PC-9 (cell line): ENCODE measurements at regions not wholly inside any gene's neighbourhood (a gene's known extent, or its start where the extent isn't known, plus 50 kb on each side); places are given as distances from the start of the nearest gene placed in this dataset.
"Not testable (repeated sequence)": the region's sequence is repeated elsewhere in the genome, so short reads cannot be mapped to it uniquely, and the experiment has no call there.

Experiments used
- BruUV-seq: library from RNA; stranded (reverse); fragments of 400-500 nt; replicated peaks from 2 replicates; lab custom pipeline; 2021; lab: Mats Ljungman, UMichigan
- CTCF ChIA-PET: fragments of 300-600 bp; sonication (Branson Sonifier 250); formaldehyde crosslinking; loops from one replicate; lab custom pipeline; 2022; ENCODE audit warnings: antibody characterized with exemption; lab: Charles Lee
- POLR2A ChIA-PET: fragments of 300-600 bp; sonication (Branson Sonifier 250); formaldehyde crosslinking; loops from one replicate; lab custom pipeline; 2022; ENCODE audit warnings: antibody characterized with exemption; ENCODE audit not compliant: unreplicated experiment; lab: Charles Lee
- DNase-seq, 2 experiments: peaks; one replicate each; pipeline versions ENCODE4 v3.0.0 to v3.0.0-alpha.2; 2015 to 2022; ENCODE audit warnings: mixed read lengths in 1 of 2
- H2AFZ ChIP-seq: fragments of 200-600 bp; sonication (generic); 2 replicates; pipeline ENCODE4 v1.8.1; 2017; ENCODE audit warnings: antibody characterized with exemption
- H3F3A ChIP-seq: fragments of 200-600 bp; sonication (generic); 2 replicates; pipeline ENCODE4 v1.8.1; 2017; ENCODE audit warnings: antibody characterized with exemption, mild to moderate bottlenecking, low read depth; ENCODE audit not compliant: insufficient read depth
- H3K27ac ChIP-seq: fragments of 200-600 bp; sonication (generic); 2 replicates; pipeline ENCODE4 v1.6.1; 2016; ENCODE audit warnings: mixed run types
- H3K27me3 ChIP-seq: fragments of 200-600 bp; sonication (generic); 2 replicates; pipeline ENCODE4 v1.6.1; 2016; ENCODE audit warnings: low read depth, mixed run types; ENCODE audit not compliant: insufficient read depth
- H3K36me3 ChIP-seq: fragments of 200-600 bp; sonication (generic); 2 replicates; pipeline ENCODE4 v1.6.1; 2016; ENCODE audit warnings: low read depth, mixed run types
- H3K4me1 ChIP-seq: fragments of 200-600 bp; sonication (generic); replicated peaks from 2 replicates; pipeline ENCODE4 v1.6.1; 2016; ENCODE audit warnings: mixed run types; ENCODE audit not compliant: insufficient read depth
- H3K4me2 ChIP-seq: fragments of 200-600 bp; sonication (generic); 2 replicates; pipeline ENCODE4 v1.6.1; 2017; ENCODE audit warnings: mixed run types
- H3K4me3 ChIP-seq: fragments of 200-600 bp; sonication (generic); 2 replicates; pipeline ENCODE4 v1.6.1; 2016; ENCODE audit warnings: mixed run types
- H3K79me2 ChIP-seq: fragments of 200-600 bp; sonication (generic); 2 replicates; pipeline ENCODE4 v1.6.1; 2017; ENCODE audit warnings: low read depth, mixed run types
- H3K9me2 ChIP-seq: fragments of 200-600 bp; sonication (generic); 2 replicates; pipeline ENCODE4 v1.8.1; 2017; ENCODE audit warnings: mild to moderate bottlenecking; ENCODE audit not compliant: insufficient read depth
- H3K9me3 ChIP-seq: fragments of 200-600 bp; sonication (generic); 2 replicates; pipeline ENCODE4 v1.8.1; 2016; ENCODE audit warnings: low read depth; ENCODE audit not compliant: insufficient read depth
- H4K20me1 ChIP-seq: fragments of 200-600 bp; sonication (generic); 2 replicates; pipeline ENCODE4 v1.8.1; 2017; ENCODE audit not compliant: insufficient read depth
- EZH2 ChIP-seq: fragments of 200-600 bp; sonication (generic); IDR thresholded peaks from 2 replicates; pipeline ENCODE4 v1.8.0; 2017; ENCODE audit warnings: antibody characterized with exemption, low read depth
- intact Hi-C: fragments of 100-400 bp; cut with micrococcal nuclease; formaldehyde crosslinking; loops from one replicate; pipeline ENCODE4 v1.10.0; 2022; ENCODE audit not compliant: unreplicated experiment
- TF ChIP-seq, protein P1 (sequence below): fragments of 200-600 bp; sonication (generic); conservative IDR thresholded peaks from 2 replicates; pipeline ENCODE4 v1.6.1; 2017; ENCODE audit warnings: mixed run types, antibody characterized with exemption, mild to moderate bottlenecking, moderate library complexity

DNA sequence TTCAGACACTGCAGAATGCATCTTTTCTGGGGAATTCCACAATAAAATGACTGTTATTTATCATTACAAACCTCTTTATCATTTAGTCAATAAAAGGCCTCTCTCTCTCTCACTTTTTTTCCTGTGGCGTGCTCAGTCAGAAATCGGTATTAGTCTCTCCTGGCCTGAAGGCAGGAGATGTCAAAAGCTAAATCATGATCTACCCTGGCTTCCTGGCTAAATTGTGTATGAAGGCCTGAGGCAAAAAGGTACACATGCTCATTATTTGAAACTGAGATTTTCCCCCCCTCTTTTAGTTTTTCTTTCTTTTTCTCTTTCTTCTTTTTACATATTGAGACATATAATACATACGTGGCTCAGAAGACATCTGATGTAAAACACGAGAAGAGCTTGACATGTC is 375.0 kb upstream of the SLC35B3 start:
- H3K79me2 ChIP-seq: no peaks in the 10 kb centered on the region
- no peak overlapping the region for H3K27ac ChIP-seq
- no peak for TF ChIP-seq EZH2
- TF ChIP-seq, protein P1, sequence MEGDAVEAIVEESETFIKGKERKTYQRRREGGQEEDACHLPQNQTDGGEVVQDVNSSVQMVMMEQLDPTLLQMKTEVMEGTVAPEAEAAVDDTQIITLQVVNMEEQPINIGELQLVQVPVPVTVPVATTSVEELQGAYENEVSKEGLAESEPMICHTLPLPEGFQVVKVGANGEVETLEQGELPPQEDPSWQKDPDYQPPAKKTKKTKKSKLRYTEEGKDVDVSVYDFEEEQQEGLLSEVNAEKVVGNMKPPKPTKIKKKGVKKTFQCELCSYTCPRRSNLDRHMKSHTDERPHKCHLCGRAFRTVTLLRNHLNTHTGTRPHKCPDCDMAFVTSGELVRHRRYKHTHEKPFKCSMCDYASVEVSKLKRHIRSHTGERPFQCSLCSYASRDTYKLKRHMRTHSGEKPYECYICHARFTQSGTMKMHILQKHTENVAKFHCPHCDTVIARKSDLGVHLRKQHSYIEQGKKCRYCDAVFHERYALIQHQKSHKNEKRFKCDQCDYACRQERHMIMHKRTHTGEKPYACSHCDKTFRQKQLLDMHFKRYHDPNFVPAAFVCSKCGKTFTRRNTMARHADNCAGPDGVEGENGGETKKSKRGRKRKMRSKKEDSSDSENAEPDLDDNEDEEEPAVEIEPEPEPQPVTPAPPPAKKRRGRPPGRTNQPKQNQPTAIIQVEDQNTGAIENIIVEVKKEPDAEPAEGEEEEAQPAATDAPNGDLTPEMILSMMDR: no peak
- H3K9me3 ChIP-seq: no peaks in the 10 kb centered on the region
- intact Hi-C loops: no loop called here
- H3K4me2 ChIP-seq: no peak overlapping the region
- H2AFZ ChIP-seq: no peak overlapping the region
- no peak for DNase-seq
- no peaks in the 10 kb centered on the region for H3F3A ChIP-seq
- BruUV-seq: no TSS peak
- ChIA-PET POLR2A (no interaction called here), CTCF (no interaction called here)
- H3K9me2 ChIP-seq: no peaks in the 10 kb centered on the region
- no peak overlapping the region for H3K4me3 ChIP-seq
- no peaks in the 10 kb centered on the region for H3K27me3 ChIP-seq
- no peaks in the 10 kb centered on the region for H3K36me3 ChIP-seq
- no peaks in the 10 kb centered on the region for H3K4me1 ChIP-seq
- no peaks in the 10 kb centered on the region for H4K20me1 ChIP-seq

DNA sequence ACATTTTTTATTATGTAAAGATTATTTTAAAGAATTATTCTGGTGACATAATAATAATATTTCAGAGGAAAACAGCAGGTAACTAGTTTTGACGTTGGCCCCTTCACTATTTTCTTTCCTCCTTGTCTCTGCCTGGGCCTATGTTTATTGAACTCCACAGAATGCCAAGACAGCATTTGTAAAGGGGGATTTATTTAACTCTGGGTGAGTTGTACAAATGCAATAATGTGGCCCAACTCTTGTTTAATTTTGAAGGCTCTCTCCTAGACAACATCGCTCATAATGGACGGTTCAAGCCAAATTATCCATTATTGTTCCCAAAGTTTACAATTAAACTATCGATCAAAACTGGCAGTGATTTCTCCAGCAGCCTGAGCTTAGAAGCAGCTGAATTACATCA is 374.3 kb upstream of the SLC35B3 start:
- intact Hi-C loops: no loop called here
- TF ChIP-seq, protein P1: no peak
- Histone ChIP-seq H3K4me1 (no peaks in the 10 kb centered on the region), H3K4me3 (no peak overlapping the region), H2AFZ (no peak overlapping the region), H3F3A (no peaks in the 10 kb centered on the region), H4K20me1 (no peaks in the 10 kb centered on the region), H3K9me2 (no peaks in the 10 kb centered on the region), H3K27me3 (no peaks in the 10 kb centered on the region), H3K79me2 (no peaks in the 10 kb centered on the region), H3K27ac (no peak overlapping the region), H3K36me3 (no peaks in the 10 kb centered on the region), H3K9me3 (no peaks in the 10 kb centered on the region), H3K4me2 (no peak overlapping the region)
- no TSS peak for BruUV-seq
- ChIA-PET CTCF (no interaction called here), POLR2A (no interaction called here)
- DNase-seq: no peak

DNA sequence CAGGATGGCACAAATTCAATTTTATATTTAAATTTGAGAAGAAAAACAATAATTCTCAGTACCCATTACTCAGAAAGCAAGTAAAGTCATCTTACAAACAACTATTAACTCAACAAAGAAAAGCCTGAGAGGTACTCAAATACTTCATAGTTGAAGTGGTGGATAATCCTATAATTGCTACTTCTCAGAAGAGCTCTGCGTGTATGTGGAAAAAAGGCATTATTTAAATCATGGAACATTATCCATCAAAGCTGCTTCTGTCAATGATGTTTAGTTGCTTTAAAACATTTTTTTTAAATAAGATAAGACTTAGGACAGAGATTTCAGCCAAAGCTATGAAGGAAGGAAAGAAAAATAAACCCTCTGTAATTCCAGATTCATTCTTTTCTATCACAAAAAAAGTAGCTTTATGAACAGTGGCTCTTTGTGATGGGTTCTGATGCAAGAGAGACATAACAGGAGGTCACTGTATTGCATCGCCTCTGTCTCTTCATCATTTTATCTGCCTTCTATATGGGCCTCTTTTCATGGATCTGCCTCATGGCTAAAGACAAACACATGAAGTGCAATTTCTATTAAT is 367.9 kb upstream of the SLC35B3 start:
- Histone ChIP-seq H3K27ac (no peak overlapping the region), H4K20me1 (no peaks in the 10 kb centered on the region), H2AFZ (no peak overlapping the region), H3K9me3 (no peaks in the 10 kb centered on the region), H3K4me1 (no peaks in the 10 kb centered on the region), H3K4me2 (no peak overlapping the region), H3F3A (no peaks in the 10 kb centered on the region), H3K36me3 (no peaks in the 10 kb centered on the region), H3K4me3 (no peak overlapping the region), H3K9me2 (no peaks in the 10 kb centered on the region), H3K79me2 (no peaks in the 10 kb centered on the region), H3K27me3 (no peaks in the 10 kb centered on the region)
- no TSS peak for BruUV-seq
- ChIA-PET POLR2A (no interaction called here), CTCF (no interaction called here)
- no peak for TF ChIP-seq EZH2
- TF ChIP-seq, protein P1: no peak
- DNase-seq: no peak
- intact Hi-C loops: no loop called here

DNA sequence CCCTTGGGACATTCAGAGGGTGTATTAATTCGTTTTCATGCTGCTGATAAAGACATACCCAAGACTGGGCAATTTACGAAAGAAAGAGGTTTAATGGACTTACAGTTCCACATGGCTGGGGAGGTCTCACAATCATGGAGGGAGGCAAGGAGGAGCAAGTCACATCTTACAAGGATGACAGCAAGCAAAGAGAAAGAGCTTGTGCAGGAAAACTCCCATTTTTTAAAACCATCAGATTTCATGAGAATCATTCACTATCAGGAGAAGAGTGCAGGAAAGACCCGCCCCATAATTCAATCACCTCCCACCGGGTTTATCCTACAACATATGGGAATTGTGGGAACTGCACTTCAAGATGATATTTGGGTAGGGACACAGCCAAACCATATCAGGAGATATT is 367.1 kb upstream of the SLC35B3 start:
- H3K4me2 ChIP-seq, H3K79me2 ChIP-seq, DNase-seq, H3K27me3 ChIP-seq, H3K27ac ChIP-seq, H3K36me3 ChIP-seq, H3K9me2 ChIP-seq, H3K9me3 ChIP-seq, H4K20me1 ChIP-seq, CTCF ChIA-PET, H3K4me3 ChIP-seq, BruUV-seq, H3F3A ChIP-seq, H2AFZ ChIP-seq, POLR2A ChIA-PET, H3K4me1 ChIP-seq, intact Hi-C loops: not testable (repeated sequence)
